ENCODE measurements at regions not wholly inside any gene's neighbourhood (a gene's known extent, or its start where the extent isn't known, plus 50 kb on each side); places are given as distances from the start of the nearest gene placed in this dataset.

DNA sequence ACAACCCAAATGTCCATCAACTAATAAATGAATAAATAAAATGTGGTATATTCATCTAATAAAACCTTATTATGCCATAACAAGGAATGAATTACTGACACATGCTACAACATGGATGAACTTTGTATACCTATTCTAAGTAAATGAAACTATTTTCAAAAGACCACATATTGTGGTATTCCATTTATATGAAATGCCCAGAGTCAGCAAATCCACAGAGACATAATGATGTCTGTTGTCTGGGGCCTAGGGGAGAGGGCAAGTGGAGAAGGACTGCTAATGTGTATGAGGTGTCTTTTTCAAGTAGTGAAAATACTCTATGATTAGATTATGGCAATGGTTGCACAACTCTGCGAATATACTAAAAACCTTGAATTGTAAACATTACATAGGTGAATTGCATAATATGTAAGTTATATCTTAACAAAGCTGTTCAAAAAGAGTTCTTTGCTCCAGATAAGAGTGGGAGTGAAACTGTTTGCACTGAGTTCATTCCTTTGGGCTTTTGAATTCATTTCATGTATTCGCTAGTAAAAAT lies 464.2 kb downstream of the NUF2 start:
- TF ChIP-seq, protein P1, sequence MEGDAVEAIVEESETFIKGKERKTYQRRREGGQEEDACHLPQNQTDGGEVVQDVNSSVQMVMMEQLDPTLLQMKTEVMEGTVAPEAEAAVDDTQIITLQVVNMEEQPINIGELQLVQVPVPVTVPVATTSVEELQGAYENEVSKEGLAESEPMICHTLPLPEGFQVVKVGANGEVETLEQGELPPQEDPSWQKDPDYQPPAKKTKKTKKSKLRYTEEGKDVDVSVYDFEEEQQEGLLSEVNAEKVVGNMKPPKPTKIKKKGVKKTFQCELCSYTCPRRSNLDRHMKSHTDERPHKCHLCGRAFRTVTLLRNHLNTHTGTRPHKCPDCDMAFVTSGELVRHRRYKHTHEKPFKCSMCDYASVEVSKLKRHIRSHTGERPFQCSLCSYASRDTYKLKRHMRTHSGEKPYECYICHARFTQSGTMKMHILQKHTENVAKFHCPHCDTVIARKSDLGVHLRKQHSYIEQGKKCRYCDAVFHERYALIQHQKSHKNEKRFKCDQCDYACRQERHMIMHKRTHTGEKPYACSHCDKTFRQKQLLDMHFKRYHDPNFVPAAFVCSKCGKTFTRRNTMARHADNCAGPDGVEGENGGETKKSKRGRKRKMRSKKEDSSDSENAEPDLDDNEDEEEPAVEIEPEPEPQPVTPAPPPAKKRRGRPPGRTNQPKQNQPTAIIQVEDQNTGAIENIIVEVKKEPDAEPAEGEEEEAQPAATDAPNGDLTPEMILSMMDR (IDR thresholded peaks at IDR 0.05) = no peak
- no peak for TF ChIP-seq POLR2A (IDR thresholded peaks at IDR 0.05)

All from testis (tissue), 2 donors.